ENCODE measurements at regions not wholly inside any gene's neighbourhood (a gene's known extent, or its start where the extent isn't known, plus 50 kb on each side); places are given as distances from the start of the nearest gene placed in this dataset.

DNA sequence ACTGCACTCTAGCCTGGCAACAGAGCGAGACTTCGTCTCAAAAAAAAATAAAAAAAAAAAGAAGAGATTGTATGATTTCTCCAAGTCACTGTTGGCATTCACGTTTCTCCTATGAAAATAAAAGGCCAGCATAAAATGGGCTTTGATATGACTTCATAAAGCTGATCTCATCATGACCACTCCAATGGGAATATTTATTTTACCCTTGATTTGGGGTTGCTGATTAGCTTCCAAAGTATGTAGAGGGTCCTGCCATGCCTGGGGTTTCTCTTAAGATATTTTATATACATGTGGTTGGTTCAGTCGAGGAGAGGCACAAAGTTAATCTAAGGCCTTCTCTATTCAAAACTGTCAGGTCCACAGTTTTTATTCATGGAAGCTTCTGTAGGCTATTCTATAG is 247.0 kb upstream of the TNC start:
- no peaks in the 10 kb centered on the region for H3K9me3 ChIP-seq (ENCODE audit: severe bottlenecking)
- no peak overlapping the region for H3K4me3 ChIP-seq (ENCODE audit: severe bottlenecking)
- no peak for ATAC-seq (ENCODE audit: low read depth)
- H3K36me3 ChIP-seq (ENCODE audit: low read depth): no peaks in the 10 kb centered on the region
- H3K27ac ChIP-seq (ENCODE audit: poor library complexity, severe bottlenecking): no peak overlapping the region
- no peaks in the 10 kb centered on the region for H3K27me3 ChIP-seq (ENCODE audit: insufficient read depth, poor library complexity, severe bottlenecking)
- DNase-seq (ENCODE audit: low spot score): no peak
- peaks cover 7% of the 10 kb centered on the region for H3K4me1 ChIP-seq (ENCODE audit: insufficient read depth, poor library complexity, severe bottlenecking)
- TF ChIP-seq, protein P1, sequence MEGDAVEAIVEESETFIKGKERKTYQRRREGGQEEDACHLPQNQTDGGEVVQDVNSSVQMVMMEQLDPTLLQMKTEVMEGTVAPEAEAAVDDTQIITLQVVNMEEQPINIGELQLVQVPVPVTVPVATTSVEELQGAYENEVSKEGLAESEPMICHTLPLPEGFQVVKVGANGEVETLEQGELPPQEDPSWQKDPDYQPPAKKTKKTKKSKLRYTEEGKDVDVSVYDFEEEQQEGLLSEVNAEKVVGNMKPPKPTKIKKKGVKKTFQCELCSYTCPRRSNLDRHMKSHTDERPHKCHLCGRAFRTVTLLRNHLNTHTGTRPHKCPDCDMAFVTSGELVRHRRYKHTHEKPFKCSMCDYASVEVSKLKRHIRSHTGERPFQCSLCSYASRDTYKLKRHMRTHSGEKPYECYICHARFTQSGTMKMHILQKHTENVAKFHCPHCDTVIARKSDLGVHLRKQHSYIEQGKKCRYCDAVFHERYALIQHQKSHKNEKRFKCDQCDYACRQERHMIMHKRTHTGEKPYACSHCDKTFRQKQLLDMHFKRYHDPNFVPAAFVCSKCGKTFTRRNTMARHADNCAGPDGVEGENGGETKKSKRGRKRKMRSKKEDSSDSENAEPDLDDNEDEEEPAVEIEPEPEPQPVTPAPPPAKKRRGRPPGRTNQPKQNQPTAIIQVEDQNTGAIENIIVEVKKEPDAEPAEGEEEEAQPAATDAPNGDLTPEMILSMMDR (IDR thresholded peaks at IDR 0.05; ENCODE audit: poor library complexity, severe bottlenecking): no peak

DNA sequence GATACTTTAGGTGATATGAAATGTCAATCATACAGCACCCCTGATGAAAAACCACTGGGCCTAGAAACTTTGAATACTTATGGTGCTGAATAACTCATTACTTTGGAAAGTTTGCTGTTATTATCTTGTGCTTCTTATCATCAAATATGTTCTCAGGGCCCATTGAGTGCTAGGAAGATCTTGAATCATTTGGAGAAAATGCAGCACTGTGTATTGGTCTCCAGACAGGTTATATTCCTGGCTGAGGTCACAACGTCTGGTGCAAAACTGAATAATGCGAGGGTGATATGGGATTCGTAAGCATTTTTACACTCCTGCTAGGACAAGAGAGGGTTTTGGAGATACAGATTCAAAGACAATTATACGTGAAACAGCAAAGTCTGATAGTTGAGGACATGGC is 249.4 kb upstream of the TNC start:
- DNase-seq (ENCODE audit: low spot score): no peak
- Histone ChIP-seq H3K27me3 (ENCODE audit: insufficient read depth, poor library complexity, severe bottlenecking) (no peaks in the 10 kb centered on the region), H3K4me3 (ENCODE audit: severe bottlenecking) (no peak overlapping the region), H3K27ac (ENCODE audit: poor library complexity, severe bottlenecking) (no peak overlapping the region), H3K4me1 (ENCODE audit: insufficient read depth, poor library complexity, severe bottlenecking) (peaks cover 7% of the 10 kb centered on the region), H3K36me3 (ENCODE audit: low read depth) (no peaks in the 10 kb centered on the region), H3K9me3 (ENCODE audit: severe bottlenecking) (no peaks in the 10 kb centered on the region)
- ATAC-seq (ENCODE audit: low read depth): no peak
- TF ChIP-seq, protein P1 (IDR thresholded peaks at IDR 0.05; ENCODE audit: poor library complexity, severe bottlenecking): no peak

GRCh38 chr9:115367780-115368525 is 250.0 kb upstream of the TNC start:
- ATAC-seq (ENCODE audit: low read depth): peak; percentile 52; the same call in 1 of the 3 replicates
- H3K9me3 ChIP-seq (ENCODE audit: severe bottlenecking): no peaks in the 10 kb centered on the region
- DNase-seq (ENCODE audit: low spot score): no peak
- H3K4me3 ChIP-seq (ENCODE audit: severe bottlenecking): no peak overlapping the region
- H3K27me3 ChIP-seq (ENCODE audit: insufficient read depth, poor library complexity, severe bottlenecking): no peaks in the 10 kb centered on the region
- H3K4me1 ChIP-seq (ENCODE audit: insufficient read depth, poor library complexity, severe bottlenecking): peaks cover 14% of the 10 kb centered on the region
- TF ChIP-seq, protein P1 (IDR thresholded peaks at IDR 0.05; ENCODE audit: poor library complexity, severe bottlenecking): no peak
- no peaks in the 10 kb centered on the region for H3K36me3 ChIP-seq (ENCODE audit: low read depth)
- no peak overlapping the region for H3K27ac ChIP-seq (ENCODE audit: poor library complexity, severe bottlenecking)

GRCh38 chr9:115369322-115369957 is 251.5 kb upstream of the TNC start:
- TF ChIP-seq, protein P1 (IDR thresholded peaks at IDR 0.05; ENCODE audit: poor library complexity, severe bottlenecking): no peak
- no peaks in the 10 kb centered on the region for H3K27me3 ChIP-seq (ENCODE audit: insufficient read depth, poor library complexity, severe bottlenecking)
- H3K4me3 ChIP-seq (ENCODE audit: severe bottlenecking): no peak overlapping the region
- H3K9me3 ChIP-seq (ENCODE audit: severe bottlenecking): no peaks in the 10 kb centered on the region
- no peaks in the 10 kb centered on the region for H3K36me3 ChIP-seq (ENCODE audit: low read depth)
- no peak for DNase-seq (ENCODE audit: low spot score)
- peaks cover 24% of the 10 kb centered on the region for H3K4me1 ChIP-seq (ENCODE audit: insufficient read depth, poor library complexity, severe bottlenecking)
- ATAC-seq (ENCODE audit: low read depth): no peak
- no peak overlapping the region for H3K27ac ChIP-seq (ENCODE audit: poor library complexity, severe bottlenecking)
